Smooth muscle cell of the brain vasculature (primary cell): ENCODE measurements at regions not wholly inside any gene's neighbourhood (a gene's known extent, or its start where the extent isn't known, plus 50 kb on each side); places are given as distances from the start of the nearest gene placed in this dataset.

Experiments
- DNase-seq: peaks from one replicate; pipeline ENCODE4 v3.0.0-alpha.2; 2012; ENCODE audit warnings: low read depth, low spot score

GRCh38 chr16:73711406-73712080 lies 585.1 kb upstream of the PSMD7 start:
- DNase-seq = no peak

- no peak for DNase-seq
Observed at GRCh38 chr16:73710526-73710925, 586.1 kb upstream of the PSMD7 start.

- no peak for DNase-seq
Observed at GRCh38 chr16:73707863-73708262, 588.8 kb upstream of the PSMD7 start.

- DNase-seq = no peak
Observed at GRCh38 chr16:73703891-73704290, 592.7 kb upstream of the PSMD7 start.

- DNase-seq = no peak
Observed at GRCh38 chr16:73697336-73697735, 599.3 kb upstream of the PSMD7 start.

- no peak for DNase-seq
Observed at GRCh38 chr16:73692861-73693260, 603.8 kb upstream of the PSMD7 start.

- no peak for DNase-seq
Observed at GRCh38 chr16:73683804-73684203, 612.8 kb upstream of the PSMD7 start.

GRCh38 chr16:73672135-73672534 lies 624.2 kb upstream of the ZFHX3 start:
- DNase-seq = no peak

- DNase-seq = no peak
Observed at GRCh38 chr16:73670836-73671820, 623.2 kb upstream of the ZFHX3 start.

- no peak for DNase-seq
Observed at GRCh38 chr16:73669535-73670274, 621.8 kb upstream of the ZFHX3 start.

GRCh38 chr16:73663720-73664119 lies 615.8 kb upstream of the ZFHX3 start:
- no peak for DNase-seq

GRCh38 chr16:73636196-73636595 lies 588.3 kb upstream of the ZFHX3 start:
- DNase-seq = no peak

GRCh38 chr16:73629011-73629410 lies 581.1 kb upstream of the ZFHX3 start:
- no peak for DNase-seq

- DNase-seq = no peak
Observed at GRCh38 chr16:73617738-73618137, 569.8 kb upstream of the ZFHX3 start.

- no peak for DNase-seq
Observed at GRCh38 chr16:73616770-73617169, 568.8 kb upstream of the ZFHX3 start.

GRCh38 chr16:73616166-73616753 lies 568.3 kb upstream of the ZFHX3 start:
- DNase-seq = no peak

- no peak for DNase-seq
Observed at GRCh38 chr16:73615071-73615940, 567.4 kb upstream of the ZFHX3 start.

- DNase-seq = no peak
Observed at GRCh38 chr16:73614131-73614530, 566.2 kb upstream of the ZFHX3 start.

- no peak for DNase-seq
Observed at GRCh38 chr16:73610605-73611156, 562.8 kb upstream of the ZFHX3 start.

GRCh38 chr16:73610160-73610559 lies 562.2 kb upstream of the ZFHX3 start:
- DNase-seq = no peak
